Upper lobe of right lung (tissue), 1 donor: ENCODE measurements at regions not wholly inside any gene's neighbourhood (a gene's known extent, or its start where the extent isn't known, plus 50 kb on each side); places are given as distances from the start of the nearest gene placed in this dataset.

Experiments
- ATAC-seq: fragments of 200-7000 bp; cut with Tn5 transposase; one replicate; pipeline ENCODE4 v1.9.1; 2020; ENCODE audit warnings: mild to moderate bottlenecking, moderate library complexity
- DNase-seq: peaks from one replicate; pipeline ENCODE4 v3.0.0-alpha.2; 2020
- H3K27ac ChIP-seq: fragments of 200-600 bp; one replicate; pipeline ENCODE4 v1.8.0; 2022
- H3K27me3 ChIP-seq: fragments of 200-600 bp; one replicate; pipeline ENCODE4 v1.8.0; 2022; ENCODE audit warnings: mild to moderate bottlenecking
- H3K36me3 ChIP-seq: fragments of 200-600 bp; one replicate; pipeline ENCODE4 v1.8.0; 2022
- H3K4me1 ChIP-seq: fragments of 200-600 bp; one replicate; pipeline ENCODE4 v1.8.0; 2022
- H3K4me3 ChIP-seq: fragments of 200-600 bp; one replicate; pipeline ENCODE4 v1.8.0; 2022; ENCODE audit warnings: mild to moderate bottlenecking
- H3K9me3 ChIP-seq: fragments of 200-600 bp; one replicate; pipeline ENCODE4 v1.8.0; 2022
- CTCF ChIP-seq: fragments of 200-600 bp; IDR thresholded peaks from one replicate; pipeline ENCODE4 v1.8.0; 2022; ENCODE audit warnings: antibody characterized with exemption
- intact Hi-C: fragments of 100-400 bp; cut with DNase I; formaldehyde crosslinking; loops from one replicate; pipeline ENCODE4 v1.11.0; 2022
- donor health status: DM: no; HTN: yes; CAD: no; lungs with severe emphysema.

- H3K4me3 ChIP-seq, result no peak overlapping the region
- H3K36me3 ChIP-seq, result no peaks in the 10 kb centered on the region
- H3K9me3 ChIP-seq, result no peaks in the 10 kb centered on the region
- no peaks in the 10 kb centered on the region for H3K27me3 ChIP-seq
- DNase-seq, result no peak
- TF ChIP-seq CTCF, result no peak
- no peak for ATAC-seq
- no peaks in the 10 kb centered on the region for H3K4me1 ChIP-seq
- no peak overlapping the region for H3K27ac ChIP-seq
- intact Hi-C loops, result no loop called here
Measured at GRCh38 chr12:83634726-83635267, 948.1 kb downstream of the TMTC2 start.

GRCh38 chr12:83630526-83630925 is 943.8 kb downstream of the TMTC2 start:
- DNase-seq (no peak), ATAC-seq (no peak)
- Histone ChIP-seq H3K27me3 (no peaks in the 10 kb centered on the region), H3K36me3 (no peaks in the 10 kb centered on the region), H3K4me1 (no peaks in the 10 kb centered on the region), H3K27ac (no peak overlapping the region), H3K9me3 (no peaks in the 10 kb centered on the region), H3K4me3 (no peak overlapping the region)
- intact Hi-C loops, result no loop called here
- no peak for TF ChIP-seq CTCF

- ATAC-seq, result no peak
- Histone ChIP-seq H3K27me3 (no peaks in the 10 kb centered on the region), H3K4me1 (no peaks in the 10 kb centered on the region), H3K36me3 (no peaks in the 10 kb centered on the region), H3K27ac (no peak overlapping the region), H3K9me3 (no peaks in the 10 kb centered on the region), H3K4me3 (no peak overlapping the region)
- TF ChIP-seq CTCF, result no peak
- DNase-seq, result no peak
- intact Hi-C loops, result no loop called here
Measured at GRCh38 chr12:83629931-83630330, 943.2 kb downstream of the TMTC2 start.

GRCh38 chr12:83622205-83622604 is 935.5 kb downstream of the TMTC2 start:
- TF ChIP-seq CTCF, result no peak
- intact Hi-C loops, result no loop called here
- ATAC-seq (no peak), DNase-seq (no peak)
- Histone ChIP-seq H3K36me3 (no peaks in the 10 kb centered on the region), H3K9me3 (no peaks in the 10 kb centered on the region), H3K4me1 (no peaks in the 10 kb centered on the region), H3K27me3 (no peaks in the 10 kb centered on the region), H3K27ac (no peak overlapping the region), H3K4me3 (no peak overlapping the region)

GRCh38 chr12:83619973-83620372 is 933.3 kb downstream of the TMTC2 start:
- Histone ChIP-seq H3K4me3 (no peak overlapping the region), H3K27me3 (no peaks in the 10 kb centered on the region), H3K4me1 (no peaks in the 10 kb centered on the region), H3K36me3 (no peaks in the 10 kb centered on the region), H3K27ac (no peak overlapping the region), H3K9me3 (no peaks in the 10 kb centered on the region)
- intact Hi-C loops, result no loop called here
- ATAC-seq, result no peak
- no peak for DNase-seq
- TF ChIP-seq CTCF, result no peak

- no peak for TF ChIP-seq CTCF
- Histone ChIP-seq H3K36me3 (no peaks in the 10 kb centered on the region), H3K4me3 (no peak overlapping the region), H3K27ac (no peak overlapping the region), H3K9me3 (no peaks in the 10 kb centered on the region), H3K27me3 (no peaks in the 10 kb centered on the region), H3K4me1 (no peaks in the 10 kb centered on the region)
- ATAC-seq, result no peak
- DNase-seq, result no peak
- intact Hi-C loops, result no loop called here
Measured at GRCh38 chr12:83615152-83615551, 928.4 kb downstream of the TMTC2 start.
